ENCODE measurements at regions not wholly inside any gene's neighbourhood (a gene's known extent, or its start where the extent isn't known, plus 50 kb on each side); places are given as distances from the start of the nearest gene placed in this dataset.

DNA sequence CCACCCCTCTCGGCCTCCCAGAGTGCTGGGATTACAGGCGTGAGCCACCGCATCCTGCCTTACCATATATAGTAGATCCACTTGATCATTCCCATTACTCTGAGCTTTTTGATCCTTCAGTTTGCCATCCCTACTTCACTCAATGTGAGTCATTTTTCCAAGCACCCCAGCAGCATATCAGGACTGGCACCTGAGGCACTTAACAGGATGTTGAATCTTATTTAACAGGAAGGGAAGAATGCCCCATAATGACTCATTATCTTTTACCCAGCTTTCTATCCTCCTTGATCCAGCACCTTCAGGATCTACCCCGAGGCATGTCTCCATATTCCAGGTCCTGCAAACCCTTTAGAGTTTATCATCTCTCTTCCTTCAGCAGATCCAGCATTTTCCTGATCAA, 84.9 kb upstream of the CMKLR1 start:
- DNase-seq: no peak
- H2AFZ ChIP-seq (ENCODE audit: low read length): no peak overlapping the region
- H2BK12ac ChIP-seq (ENCODE audit: insufficient read length, low read depth, low read length): no peak overlapping the region
- TF ChIP-seq, protein P1, sequence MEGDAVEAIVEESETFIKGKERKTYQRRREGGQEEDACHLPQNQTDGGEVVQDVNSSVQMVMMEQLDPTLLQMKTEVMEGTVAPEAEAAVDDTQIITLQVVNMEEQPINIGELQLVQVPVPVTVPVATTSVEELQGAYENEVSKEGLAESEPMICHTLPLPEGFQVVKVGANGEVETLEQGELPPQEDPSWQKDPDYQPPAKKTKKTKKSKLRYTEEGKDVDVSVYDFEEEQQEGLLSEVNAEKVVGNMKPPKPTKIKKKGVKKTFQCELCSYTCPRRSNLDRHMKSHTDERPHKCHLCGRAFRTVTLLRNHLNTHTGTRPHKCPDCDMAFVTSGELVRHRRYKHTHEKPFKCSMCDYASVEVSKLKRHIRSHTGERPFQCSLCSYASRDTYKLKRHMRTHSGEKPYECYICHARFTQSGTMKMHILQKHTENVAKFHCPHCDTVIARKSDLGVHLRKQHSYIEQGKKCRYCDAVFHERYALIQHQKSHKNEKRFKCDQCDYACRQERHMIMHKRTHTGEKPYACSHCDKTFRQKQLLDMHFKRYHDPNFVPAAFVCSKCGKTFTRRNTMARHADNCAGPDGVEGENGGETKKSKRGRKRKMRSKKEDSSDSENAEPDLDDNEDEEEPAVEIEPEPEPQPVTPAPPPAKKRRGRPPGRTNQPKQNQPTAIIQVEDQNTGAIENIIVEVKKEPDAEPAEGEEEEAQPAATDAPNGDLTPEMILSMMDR (conservative IDR thresholded peaks at IDR 0.05): no peak
- H2BK15ac ChIP-seq (ENCODE audit: low read depth, low read length): no peak overlapping the region
- H3K56ac ChIP-seq (ENCODE audit: insufficient read length, low read depth, low read length): no peak overlapping the region
- no peak overlapping the region for H2BK120ac ChIP-seq (ENCODE audit: low read depth, low read length, poor library complexity, severe bottlenecking)
- H3K36me3 Mint-ChIP-seq (ENCODE audit: insufficient read depth in 1 of 3, low read depth in 3 of 3): peaks cover 0 to 6% (median 2%) of the 10 kb centered on the region in 3 experiments; a peak in 2 of 7 replicates
- H4K91ac ChIP-seq (ENCODE audit: insufficient read length, low read depth, low read length): no peak overlapping the region
- H3K4me1 Mint-ChIP-seq: peaks cover 14% of the 10 kb centered on the region in 2 experiments
- H3K4ac ChIP-seq (ENCODE audit: low read depth, low read length): no peak overlapping the region
- H3K14ac ChIP-seq (ENCODE audit: insufficient read depth, low read length): no peak overlapping the region
- H4K20me1 ChIP-seq (ENCODE audit: control insufficient read depth, insufficient read depth, insufficient read length): no peaks in the 10 kb centered on the region
- no peak overlapping the region for H2AK5ac ChIP-seq (ENCODE audit: insufficient read length, low read length)
- H4K5ac ChIP-seq (ENCODE audit: insufficient read length, low read depth, low read length): no peak overlapping the region
- H3K9me3 Mint-ChIP-seq: peaks cover 0 to 6% of the 10 kb centered on the region in 2 experiments; a peak in 2 of 5 replicates
- no peak overlapping the region for H4K8ac ChIP-seq (replicated peaks; ENCODE audit: insufficient read length, low read depth, low read length)
- no peaks in the 10 kb centered on the region for H3K79me2 ChIP-seq (ENCODE audit: insufficient read depth, low read length)
- peak overlapping the region in 1 of 3 experiments; percentile 9; a peak in 1 of 7 replicates for H3K27ac Mint-ChIP-seq
- H3K79me1 ChIP-seq (ENCODE audit: insufficient read depth, low read depth, low read length, poor library complexity, severe bottlenecking): no peaks in the 10 kb centered on the region
- no peak overlapping the region for H3K23ac ChIP-seq (ENCODE audit: insufficient read length, low read depth, low read length)
- no peak overlapping the region for H3K18ac ChIP-seq (ENCODE audit: insufficient read length, low read depth, low read length)
- no peaks in the 10 kb centered on the region for H3K23me2 ChIP-seq (ENCODE audit: insufficient read length, low read depth, low read length, poor library complexity, severe bottlenecking)
- no peak overlapping the region for H2BK20ac ChIP-seq (ENCODE audit: low read depth, low read length, poor library complexity, severe bottlenecking)
- no peak overlapping the region for H3K27ac ChIP-seq (ENCODE audit: insufficient read length, low read depth, low read length)
- no peak overlapping the region for H3K9ac ChIP-seq (ENCODE audit: extremely low read depth, insufficient read length, low read length)
- WGBS (ENCODE audit: extremely low coverage, insufficient read length, low lambda C conversion rate): no CpG with 5 or more reads among the region's 4 CpGs
- H3K4me2 ChIP-seq (ENCODE audit: insufficient read depth, insufficient read length, low read length): no peak overlapping the region
- no peaks in the 10 kb centered on the region for H3K4me1 ChIP-seq (ENCODE audit: insufficient read depth, low read length)
- H3K27me3 Mint-ChIP-seq (ENCODE audit: low read depth): peaks cover 3% of the 10 kb centered on the region
- H3K9me3 ChIP-seq (ENCODE audit: control insufficient read depth, low read depth, low read length): no peaks in the 10 kb centered on the region
- no peak overlapping the region for H3T11ph ChIP-seq (ENCODE audit: low read length)
- no peaks in the 10 kb centered on the region; the same call in 1 of the 2 replicates for H3K27me3 ChIP-seq (ENCODE audit: insufficient read depth, low read length)
- no peak overlapping the region for H3K4me3 Mint-ChIP-seq
- no peak overlapping the region for H2BK5ac ChIP-seq (ENCODE audit: insufficient read length, low read length)
